GM19372 (cell line): ENCODE measurements at regions not wholly inside any gene's neighbourhood (a gene's known extent, or its start where the extent isn't known, plus 50 kb on each side); places are given as distances from the start of the nearest gene placed in this dataset.

Experiments used
- ATAC-seq: cut with Tn5 transposase; IDR thresholded peaks from one replicate; pipeline ENCODE4 v1.9.1; 2021; ENCODE audit warnings: mild to moderate bottlenecking, low read depth, moderate library complexity; ENCODE audit not compliant: unreplicated experiment

DNA sequence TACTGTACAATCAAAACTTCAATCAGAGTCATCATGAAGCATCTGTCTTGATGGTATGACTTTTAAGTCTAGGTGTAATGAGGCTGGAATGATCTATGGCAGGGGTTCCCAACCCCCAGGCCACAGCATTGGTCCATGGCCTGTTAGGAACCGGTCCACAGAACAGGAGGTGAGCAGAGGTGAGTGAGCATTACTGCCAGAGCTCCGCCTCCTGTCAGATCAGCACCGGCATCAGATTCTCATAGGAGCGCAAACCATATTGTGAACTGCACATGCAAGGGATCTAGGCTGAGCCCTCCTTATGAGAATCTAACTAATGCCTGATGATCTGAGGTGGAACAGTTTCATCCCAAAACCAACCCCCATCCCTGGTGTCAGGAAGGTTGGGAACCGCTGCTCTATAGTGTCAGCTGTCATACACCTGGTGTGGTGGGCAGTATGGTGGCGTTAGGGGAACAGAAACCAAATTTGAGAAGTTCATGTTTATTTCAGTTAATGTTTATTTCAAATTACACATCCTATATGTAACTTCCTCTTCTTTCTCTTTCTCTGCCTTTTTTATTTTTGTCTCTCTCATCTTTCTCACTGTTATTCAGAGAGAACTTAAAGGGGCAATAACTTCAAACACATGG, 432.6 kb downstream of the TNS3 start:
- no peak for ATAC-seq

DNA sequence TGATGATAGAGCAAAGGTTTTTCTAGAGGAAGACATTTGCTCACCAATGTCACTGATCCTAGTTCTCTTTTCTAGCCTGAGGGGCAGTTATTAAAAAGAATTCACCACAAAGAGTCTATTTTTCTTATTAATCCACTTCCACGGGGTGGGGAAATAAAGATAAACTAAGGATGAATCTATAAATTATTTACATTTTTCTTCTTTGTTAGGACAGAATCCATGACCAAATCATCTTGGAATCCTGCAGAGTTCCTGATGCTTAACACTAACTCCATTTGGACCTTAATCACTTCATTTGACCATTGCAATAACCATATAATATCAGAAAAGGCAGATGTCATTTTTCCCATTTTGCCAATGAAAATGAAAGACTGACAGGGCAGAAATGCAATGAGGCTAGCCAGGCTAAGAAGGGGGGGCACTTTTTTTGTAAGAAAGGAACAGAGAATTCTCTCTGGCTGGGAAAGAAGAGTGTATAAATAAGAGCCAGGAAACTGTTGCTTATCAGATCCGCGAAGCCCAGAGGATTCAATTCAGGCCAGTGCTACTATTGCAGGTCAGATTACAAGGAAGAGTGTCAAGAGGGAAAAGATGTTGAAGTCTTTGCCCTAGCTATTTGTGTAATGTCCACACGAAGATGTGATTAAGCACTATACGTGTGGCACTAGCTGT, 433.2 kb downstream of the TNS3 start:
- ATAC-seq = no peak

DNA sequence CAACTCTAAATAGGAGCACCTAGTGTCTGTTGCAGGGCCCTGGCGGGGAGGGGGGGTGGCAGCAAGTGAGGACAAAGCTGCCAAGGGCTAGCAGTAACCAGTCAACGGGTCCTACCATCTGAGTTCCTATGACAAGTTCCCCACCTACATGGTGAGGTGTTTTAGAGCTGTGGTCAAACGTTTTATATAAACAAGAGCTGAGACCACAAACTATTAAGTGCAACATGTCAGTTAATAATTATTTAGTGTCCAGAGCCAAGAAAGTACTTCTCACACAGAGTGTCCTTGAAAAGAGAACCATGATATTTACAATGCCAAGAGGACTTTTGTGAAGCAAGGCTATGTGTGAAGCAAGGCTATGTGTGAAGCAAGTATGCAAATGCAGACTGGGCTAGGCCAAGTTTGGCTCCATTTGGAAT, 434.7 kb downstream of the TNS3 start:
- ATAC-seq = no peak

DNA sequence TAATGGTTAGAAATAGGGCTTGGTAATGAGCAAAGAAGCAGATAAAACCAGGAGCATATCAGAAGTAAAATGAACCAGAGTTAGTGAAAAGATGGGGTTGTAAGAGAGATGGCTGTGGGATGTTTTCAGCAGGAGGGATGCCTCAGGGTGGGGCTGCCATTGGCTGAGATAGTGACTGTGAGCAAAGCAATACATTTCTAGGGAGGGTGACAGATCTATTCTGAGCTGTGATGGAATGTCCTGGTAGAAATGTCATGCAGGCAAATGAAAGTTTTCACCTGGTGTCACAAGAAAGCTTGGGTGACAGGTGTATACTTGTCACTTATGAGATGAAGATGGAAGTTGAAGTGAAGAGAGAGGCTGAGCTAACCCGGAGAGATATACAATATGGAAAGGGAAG, 435.9 kb downstream of the TNS3 start:
- ATAC-seq = no peak

DNA sequence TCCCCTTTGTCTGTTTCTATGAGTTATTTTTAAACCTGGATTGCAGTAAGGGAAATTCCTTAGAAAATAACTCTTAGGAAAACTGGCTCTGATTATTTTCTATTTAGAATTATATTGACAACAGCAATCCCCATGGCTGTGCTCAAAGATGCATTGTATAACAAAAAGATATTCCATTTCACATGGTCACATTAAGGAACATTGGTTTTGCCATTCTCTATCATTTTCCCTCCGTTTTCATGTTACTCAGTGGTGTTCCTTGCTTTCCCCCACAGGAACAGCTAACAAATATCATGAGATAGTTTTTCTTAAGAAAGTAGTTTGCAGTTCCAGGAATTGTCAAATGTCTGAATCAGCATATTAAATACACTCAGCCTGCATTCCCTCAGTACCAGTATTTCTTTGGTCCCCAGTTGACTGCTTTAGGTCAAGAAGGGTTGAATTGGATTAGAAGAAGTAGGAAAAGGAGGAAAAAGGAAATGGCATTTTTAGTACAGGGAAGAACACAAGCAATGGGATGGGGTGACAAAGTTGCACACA, 436.7 kb downstream of the TNS3 start:
- no peak for ATAC-seq

DNA sequence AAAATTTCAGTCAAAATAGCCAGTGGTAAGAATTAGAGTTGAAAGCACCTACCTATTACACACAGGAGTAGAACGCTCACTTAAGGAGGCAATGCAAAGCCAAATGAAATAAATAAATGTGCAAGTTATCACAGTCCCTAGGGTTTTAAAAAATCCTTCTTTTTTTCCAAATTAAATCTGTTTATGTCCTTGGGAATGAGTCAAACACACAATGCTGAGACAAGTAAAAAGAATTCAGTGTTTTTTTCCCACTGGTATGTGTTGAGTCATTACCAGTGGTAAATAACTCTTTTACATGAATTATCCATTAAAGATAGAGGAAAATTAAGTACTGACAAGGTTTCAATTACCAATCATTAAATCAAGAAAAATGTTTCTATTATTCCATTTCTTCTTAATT, 438.6 kb downstream of the TNS3 start:
- ATAC-seq = no peak

DNA sequence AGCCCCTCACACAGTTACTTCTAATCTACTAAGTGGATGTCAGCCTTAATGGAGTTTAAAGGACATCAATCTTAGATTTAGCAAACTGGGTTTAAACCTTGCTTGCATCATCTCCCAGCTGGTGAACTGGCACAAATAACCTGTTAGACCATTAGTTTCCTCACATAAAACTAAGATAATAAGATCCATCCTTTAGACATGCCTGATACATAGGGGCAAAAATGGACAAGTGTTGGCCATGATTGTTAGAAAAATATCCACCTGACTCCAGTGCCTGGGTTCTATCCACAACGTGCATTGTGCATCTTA, 439.1 kb downstream of the TNS3 start:
- ATAC-seq = no peak

DNA sequence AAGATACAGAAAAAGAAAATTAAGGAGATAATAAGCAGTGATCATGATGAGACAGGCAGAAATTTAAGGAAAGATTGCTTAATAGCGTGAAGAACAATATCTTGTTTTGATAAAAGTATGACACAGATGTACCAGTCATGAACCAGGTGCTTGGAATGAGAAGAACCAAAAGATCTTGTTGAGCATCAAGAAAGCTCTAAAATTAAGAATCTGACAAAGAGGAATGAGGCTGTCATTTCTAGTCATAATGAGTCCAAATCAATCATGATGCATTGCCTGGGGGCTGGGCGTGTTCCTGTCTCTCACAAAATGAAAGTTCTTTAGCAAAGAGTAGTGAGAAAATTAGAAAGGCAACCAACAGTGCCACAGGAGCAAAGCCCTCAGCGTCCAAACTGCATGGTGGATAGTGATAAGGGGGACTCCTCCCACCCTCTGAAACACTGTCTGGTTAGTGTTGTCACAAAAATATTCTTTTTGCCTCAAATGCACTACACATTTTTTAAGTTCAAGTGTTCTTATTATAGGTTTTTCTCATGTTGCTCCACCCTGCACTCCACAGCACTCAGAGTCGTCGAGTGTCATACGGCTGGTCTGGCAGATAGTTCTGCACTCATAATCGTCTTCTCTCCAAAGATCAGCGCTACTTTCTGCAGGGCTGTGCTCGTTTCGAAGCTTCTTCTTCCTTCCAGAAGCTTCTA, 439.6 kb downstream of the TNS3 start:
- ATAC-seq = no peak

DNA sequence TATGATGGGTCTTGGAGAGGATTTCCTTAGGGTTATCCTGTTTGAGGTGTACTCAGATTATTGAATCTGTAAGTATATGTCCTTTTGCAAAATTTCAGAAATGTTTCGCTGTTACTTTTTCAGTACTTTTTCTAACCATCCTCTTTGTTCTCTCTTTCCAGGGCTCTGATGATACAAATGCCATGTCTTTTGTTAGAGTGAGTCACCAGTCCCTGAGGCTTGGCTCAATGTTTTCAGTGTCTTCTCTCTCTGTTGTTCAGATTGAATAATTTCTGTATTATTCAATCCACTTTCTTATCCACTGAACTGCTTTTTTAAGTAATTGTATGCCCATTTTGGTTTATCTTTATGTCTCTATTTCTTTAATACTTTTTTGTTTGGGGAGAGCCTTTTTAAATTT, 449.4 kb downstream of the TNS3 start:
- no peak for ATAC-seq

DNA sequence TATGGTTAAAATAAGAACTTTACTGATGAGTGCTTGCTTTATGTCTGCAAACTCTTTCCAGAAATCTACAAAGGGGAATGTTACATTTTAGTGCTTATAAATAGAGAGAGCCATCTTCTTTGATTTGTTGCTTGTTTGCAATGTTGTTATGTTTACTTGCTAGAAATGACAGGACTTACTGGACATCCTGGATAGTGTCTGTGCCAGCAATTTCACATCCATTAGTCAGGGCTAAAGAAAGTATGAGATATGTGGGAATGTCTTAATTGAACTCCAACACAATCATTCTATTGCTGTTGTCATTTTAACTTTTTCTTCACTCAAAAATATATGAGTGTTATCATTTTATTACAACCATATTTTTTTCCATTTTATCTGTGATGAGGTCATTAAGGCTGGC, 453.2 kb downstream of the TNS3 start:
- no peak for ATAC-seq

DNA sequence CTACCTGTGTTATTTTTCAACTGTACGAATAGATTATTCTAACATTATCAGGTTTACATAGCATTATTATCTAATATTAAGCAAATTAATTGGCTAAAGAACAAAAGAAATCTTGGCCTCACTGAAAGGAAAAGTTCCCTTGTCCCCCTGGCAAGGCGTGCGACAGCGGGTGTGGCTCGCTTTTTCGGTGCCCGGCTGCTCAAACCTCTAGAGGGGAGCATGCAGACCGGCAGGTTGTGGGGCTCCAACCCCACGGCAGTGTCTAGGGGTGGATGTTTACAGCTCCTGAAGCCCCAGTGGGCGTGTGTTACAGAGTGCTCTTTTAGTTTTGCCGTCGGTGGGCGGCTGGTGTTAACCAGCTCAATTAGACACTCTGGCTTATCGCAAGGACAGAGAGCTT, 456.4 kb downstream of the TNS3 start:
- no peak for ATAC-seq

DNA sequence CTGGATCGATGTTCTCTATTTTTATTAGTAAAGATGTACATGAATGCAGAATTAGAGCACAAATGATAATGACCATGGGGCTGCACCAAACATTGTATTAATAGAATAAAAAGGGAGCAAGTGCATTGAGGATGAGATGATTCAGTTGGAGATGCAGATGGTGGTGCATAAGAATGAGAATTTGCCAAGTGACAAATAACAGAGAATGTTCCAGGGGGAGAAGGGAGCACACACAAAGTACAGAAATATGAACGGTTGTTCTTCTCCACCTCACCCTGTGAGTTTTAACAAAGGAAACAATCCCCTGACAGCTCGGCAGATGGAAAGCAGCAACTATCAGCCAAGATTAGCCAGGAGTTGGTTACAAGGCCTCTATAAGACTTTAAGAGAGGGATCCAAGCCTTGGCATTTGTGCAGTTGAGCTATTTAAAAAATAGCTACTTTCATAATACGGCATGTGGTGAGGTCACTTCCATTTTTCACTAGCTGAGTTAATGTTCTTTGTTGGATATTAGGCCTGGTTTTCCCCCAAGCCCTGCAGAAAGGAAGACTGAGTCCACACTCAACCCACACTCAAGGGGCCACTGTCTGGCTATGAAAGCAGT, 462.5 kb downstream of the TNS3 start:
- ATAC-seq = no peak

DNA sequence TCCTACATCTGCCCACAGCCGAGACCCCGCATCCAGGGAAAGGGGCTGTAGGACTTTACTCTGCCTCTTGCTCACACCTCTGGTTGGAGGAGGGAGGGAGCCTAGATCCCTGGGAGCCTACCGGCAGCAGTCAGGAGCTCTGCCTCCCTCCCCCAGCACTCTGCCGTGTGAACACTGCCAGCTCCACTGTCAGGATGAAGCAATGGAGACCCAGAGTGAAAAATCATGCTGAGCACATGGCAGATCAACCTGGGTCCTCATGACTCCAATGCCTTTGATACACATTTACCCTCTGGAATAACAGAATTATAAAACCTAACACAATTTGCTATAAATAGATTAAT, 477.7 kb downstream of the TNS3 start:
- ATAC-seq = no peak

DNA sequence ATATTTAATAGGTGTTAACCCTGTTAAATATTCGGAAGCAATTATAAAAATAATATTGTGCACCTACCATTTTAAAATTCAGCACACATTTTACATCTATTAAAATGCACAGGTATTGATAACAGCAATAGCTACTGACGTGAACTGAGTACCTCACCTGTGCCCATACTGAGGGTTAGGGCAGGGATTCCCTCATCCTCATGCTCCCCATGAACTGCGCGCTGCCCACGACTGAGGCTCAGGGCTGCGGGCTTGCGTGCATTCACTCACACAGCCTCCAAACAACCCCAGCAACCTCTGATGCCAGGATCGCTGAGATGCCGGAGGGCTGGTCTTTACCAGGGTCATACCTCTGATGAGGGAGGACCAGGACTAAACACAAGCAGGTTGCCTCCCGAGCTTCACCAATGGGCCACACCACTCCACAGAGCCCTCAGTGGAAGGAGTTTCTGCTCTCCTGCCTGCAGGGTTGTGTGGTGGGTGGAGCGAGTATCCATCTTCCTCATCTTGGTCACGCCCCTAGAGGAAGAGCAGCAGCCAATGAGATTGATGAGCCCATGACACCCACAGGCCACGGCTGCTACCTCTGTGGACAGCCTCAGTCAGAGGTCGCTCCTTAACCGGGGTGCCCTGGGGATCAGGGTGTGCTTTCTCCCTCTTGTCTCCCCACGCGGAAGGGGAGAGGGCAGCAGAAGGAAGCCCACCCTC, 478.3 kb downstream of the TNS3 start:
- ATAC-seq = no peak

DNA sequence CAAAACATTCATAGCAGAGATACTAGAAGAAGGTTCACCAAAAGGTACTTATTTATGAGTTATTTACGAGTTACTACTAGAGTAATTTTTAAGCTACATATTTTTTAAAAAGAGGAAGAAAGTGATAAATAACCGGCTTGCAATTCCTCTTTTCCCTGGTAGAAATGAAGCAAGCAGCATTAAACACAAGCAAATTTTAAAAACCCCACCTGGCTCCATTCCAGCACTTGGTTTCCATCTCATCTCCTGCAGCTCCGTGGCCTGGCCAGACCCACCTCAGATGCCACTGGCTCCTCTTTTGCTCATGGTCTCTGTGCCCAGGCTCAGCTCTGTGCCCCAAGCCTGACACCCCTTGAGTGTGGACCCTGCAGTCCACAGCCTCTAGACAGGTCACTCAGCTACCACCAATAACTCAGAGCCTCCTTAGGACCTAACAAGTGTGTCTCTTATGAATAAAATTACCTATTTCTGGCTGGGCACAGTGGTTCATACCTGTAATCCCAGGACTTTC, 479.5 kb downstream of the TNS3 start:
- ATAC-seq = no peak

DNA sequence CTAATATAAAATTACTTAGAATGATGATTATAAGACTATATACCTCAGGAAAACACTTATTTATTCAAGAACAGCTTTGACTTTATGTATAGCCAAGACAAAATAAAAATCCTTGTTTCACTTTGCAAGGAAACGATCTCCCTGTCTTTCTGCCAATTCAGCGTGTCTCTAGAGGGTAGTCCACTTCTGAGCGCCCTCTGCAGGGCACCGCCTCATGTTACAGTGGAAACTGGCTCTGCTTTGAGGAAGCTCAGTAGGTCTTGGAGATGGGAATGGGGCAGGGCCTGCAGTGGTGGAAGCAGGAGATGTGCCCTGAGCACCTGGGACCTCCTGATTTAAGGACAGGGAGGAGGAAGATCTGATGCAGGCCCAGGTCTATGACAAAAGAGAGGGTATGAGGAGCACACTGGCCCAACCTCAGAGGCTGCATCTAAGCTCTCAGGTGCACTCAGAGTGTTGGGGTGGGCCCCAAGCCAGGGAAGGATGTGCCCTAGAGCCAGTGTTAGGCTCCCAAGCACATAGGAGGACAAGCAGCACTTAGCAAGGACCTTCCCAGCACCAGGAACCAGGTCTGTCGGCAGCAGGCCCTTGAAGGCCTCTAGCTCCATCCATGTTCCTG, 481.0 kb downstream of the TNS3 start:
- no peak for ATAC-seq

DNA sequence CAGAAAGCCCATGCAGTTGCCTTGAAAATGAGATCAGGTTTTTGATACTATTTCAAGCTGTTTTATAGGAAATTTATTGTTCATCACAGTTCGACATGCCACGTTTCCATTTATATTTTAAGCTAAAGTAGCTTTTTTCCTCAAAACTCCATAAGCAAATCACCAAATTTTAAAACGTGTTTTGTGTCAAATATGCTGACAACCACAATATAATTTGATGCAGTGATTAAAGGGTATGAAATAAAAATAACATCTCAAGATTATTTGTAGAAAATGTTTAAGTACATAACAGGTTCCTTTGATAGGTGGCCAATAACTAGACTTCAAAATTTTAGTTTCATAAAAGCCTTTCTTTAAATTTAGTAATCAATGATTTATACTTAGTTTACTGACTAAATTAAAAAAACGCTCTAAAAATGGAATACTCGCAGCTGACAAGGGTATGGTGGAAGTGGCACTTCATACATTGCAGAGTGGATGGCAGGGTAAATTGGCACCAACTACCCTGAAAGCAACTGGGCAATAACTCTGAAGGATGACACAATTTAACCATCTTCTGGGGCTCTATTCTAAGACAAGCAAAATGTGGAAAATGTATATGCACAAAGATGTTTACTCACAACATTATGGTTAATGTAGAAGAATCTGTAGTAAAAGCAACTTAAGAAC, 481.6 kb downstream of the TNS3 start:
- ATAC-seq = no peak

DNA sequence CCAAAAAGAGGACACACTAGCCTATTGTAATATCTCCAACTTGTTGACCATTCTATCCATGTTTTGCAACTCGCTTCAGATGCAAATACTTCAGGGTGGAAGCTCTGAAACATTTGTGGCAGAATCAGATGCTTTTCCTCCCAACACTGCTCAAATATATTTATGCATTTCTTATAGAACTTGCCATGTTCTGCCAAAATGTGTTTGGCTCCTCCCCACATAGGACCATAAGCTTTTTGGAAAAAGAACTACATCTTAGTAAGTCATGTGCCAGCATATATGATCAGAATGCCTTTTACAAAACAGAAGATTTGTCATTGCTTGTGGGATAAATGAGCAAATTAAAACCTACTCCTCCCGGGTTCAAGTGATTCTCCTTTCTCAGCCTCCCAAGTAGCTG, 484.5 kb downstream of the TNS3 start:
- no peak for ATAC-seq

DNA sequence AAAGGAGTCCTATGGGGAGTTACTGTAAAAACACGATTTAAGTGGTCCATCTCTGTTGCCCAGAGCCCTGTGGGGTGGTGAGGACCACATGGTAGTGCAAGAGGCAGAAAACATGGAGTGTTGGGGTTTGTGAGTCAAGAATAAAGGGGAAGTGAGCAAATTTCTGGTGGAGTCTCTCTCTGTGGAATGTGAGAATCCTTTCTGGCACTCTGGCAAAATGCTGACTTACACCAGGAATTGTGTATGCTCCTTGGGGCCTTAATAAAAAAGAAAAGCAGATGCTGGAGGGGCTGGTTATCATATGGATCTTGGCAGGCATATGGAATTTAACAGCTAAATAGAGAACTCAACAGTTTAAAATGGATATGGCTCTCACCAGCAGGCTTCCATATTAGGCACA, 486.0 kb downstream of the TNS3 start:
- no peak for ATAC-seq

DNA sequence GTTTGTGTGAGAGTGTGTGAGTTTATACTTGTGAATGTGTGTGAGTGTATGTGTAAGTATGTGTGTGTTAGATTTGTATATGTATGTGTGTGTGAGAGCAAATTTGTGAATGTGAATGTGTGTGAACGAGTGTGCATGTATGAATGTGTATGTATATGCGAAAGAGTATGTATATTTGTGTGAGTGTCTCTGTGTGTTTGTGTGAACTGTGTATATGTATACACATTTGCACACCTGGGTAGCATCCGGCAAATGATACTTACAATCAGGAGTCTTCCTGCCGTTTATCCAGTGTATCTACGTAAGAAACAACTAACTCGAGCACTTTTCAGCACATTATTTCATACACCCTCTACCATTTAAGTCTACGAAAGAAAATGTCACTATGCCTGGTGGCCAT, 487.4 kb downstream of the TNS3 start:
- no peak for ATAC-seq
